ENCODE measurements at regions not wholly inside any gene's neighbourhood (a gene's known extent, or its start where the extent isn't known, plus 50 kb on each side); places are given as distances from the start of the nearest gene placed in this dataset.

DNA sequence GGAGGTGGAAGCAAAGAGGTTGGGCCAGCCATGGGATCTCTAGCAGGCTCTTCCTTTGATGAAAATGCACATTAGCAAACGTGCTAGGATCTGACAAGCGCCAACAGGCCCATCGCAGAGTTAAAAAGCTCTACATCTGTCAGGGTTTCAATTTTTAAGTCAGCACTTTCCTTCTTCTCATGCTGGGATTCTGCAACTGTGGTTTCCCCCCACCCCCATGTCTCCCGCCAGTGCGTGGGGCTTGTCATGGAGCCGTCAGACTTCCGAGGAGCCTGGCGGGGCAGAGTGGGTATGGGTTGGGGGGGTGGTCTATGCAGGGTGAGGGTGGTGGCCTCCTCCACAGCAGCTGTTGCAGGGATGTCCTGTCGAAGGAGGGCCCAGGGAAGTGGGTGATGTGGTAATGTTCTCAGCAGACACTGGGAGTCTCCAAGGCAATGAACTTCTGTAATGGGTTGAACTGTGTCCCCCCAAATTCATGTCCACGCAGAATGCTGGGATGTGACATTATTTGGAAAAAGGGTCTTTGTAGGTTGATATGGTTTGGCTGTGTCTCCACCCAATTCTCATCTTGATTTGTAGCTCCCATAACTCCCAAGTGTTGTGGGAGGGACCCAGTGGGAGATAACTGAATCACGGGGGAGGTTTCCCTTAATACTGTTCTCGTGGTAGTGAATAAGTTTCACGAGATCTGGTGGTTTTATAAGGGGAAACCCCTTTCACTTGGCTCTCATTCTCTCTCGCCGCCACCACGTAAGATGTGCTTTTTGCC is 115.2 kb upstream of the MAP1LC3B2 start:
- no peak overlapping the region for H3K27ac ChIP-seq (ENCODE audit: low read depth in 1 of 2, low read length in 2 of 2)
- H3K27me3 ChIP-seq (ENCODE audit: control insufficient read depth in 4 of 4, insufficient read depth in 4 of 4, low read length in 3 of 4): no peaks in the 10 kb centered on the region
- H3K36me3 ChIP-seq (ENCODE audit: control insufficient read depth in 4 of 4, insufficient read depth in 3 of 4, low read depth in 1 of 4, low read length in 3 of 4): no peaks in the 10 kb centered on the region
- H3K9ac ChIP-seq (ENCODE audit: low read depth in 1 of 2, low read length in 2 of 2): no peak overlapping the region
- no peaks in the 10 kb centered on the region for H3K9me3 ChIP-seq (ENCODE audit: control insufficient read depth in 4 of 4, low read length in 3 of 4)
- H3K4me3 ChIP-seq (ENCODE audit: low read depth in 1 of 3, low read length in 3 of 3): no peak overlapping the region
- no peak for DNase-seq (ENCODE audit: low spot score)
- H3K4me1 ChIP-seq (ENCODE audit: control insufficient read depth in 4 of 4, insufficient read depth in 4 of 4, low read length in 3 of 4): peaks cover 0 to 4% (median 0%) of the 10 kb centered on the region in 4 donors
- no peak for TF ChIP-seq GABPA (IDR thresholded peaks at IDR 0.05 in 1 of 2, conservative IDR thresholded peaks at IDR 0.05 in 1 of 2)
- no peak for TF ChIP-seq SP1 (IDR thresholded peaks at IDR 0.05)
- no peak for TF ChIP-seq TAF1 (conservative IDR thresholded peaks at IDR 0.05)
- TF ChIP-seq FOXA1 (IDR thresholded peaks at IDR 0.05): no peak
- 84% methylated on average over 16 of the region's 16 CpGs for WGBS

DNA sequence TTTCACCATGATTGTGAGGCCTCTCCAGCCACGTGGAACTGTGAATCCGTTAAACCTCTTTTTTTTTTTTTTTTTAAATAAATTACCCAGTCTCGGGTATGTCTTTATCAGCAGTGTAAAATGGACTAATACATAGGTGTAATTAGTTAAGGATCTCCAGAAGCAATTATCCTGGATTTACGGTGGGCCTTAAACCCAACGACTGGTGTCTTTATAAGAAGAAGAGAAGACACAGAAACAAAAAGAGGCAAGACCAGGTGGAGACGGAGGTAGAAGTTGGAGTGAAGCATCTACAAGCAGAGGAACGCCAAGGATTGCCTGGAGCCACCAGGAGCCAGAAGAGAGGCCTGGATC is 114.6 kb upstream of the MAP1LC3B2 start:
- no peaks in the 10 kb centered on the region for H3K27me3 ChIP-seq (ENCODE audit: control insufficient read depth in 4 of 4, insufficient read depth in 4 of 4, low read length in 3 of 4)
- H3K9ac ChIP-seq (ENCODE audit: low read depth in 1 of 2, low read length in 2 of 2): no peak overlapping the region
- DNase-seq (ENCODE audit: low spot score): no peak
- WGBS: 89% methylated on average over 7 of the region's 7 CpGs
- peaks cover 0 to 4% (median 0%) of the 10 kb centered on the region in 4 donors for H3K4me1 ChIP-seq (ENCODE audit: control insufficient read depth in 4 of 4, insufficient read depth in 4 of 4, low read length in 3 of 4)
- H3K4me3 ChIP-seq (ENCODE audit: low read depth in 1 of 3, low read length in 3 of 3): no peak overlapping the region
- no peaks in the 10 kb centered on the region for H3K36me3 ChIP-seq (ENCODE audit: control insufficient read depth in 4 of 4, insufficient read depth in 3 of 4, low read depth in 1 of 4, low read length in 3 of 4)
- TF ChIP-seq, protein P1, sequence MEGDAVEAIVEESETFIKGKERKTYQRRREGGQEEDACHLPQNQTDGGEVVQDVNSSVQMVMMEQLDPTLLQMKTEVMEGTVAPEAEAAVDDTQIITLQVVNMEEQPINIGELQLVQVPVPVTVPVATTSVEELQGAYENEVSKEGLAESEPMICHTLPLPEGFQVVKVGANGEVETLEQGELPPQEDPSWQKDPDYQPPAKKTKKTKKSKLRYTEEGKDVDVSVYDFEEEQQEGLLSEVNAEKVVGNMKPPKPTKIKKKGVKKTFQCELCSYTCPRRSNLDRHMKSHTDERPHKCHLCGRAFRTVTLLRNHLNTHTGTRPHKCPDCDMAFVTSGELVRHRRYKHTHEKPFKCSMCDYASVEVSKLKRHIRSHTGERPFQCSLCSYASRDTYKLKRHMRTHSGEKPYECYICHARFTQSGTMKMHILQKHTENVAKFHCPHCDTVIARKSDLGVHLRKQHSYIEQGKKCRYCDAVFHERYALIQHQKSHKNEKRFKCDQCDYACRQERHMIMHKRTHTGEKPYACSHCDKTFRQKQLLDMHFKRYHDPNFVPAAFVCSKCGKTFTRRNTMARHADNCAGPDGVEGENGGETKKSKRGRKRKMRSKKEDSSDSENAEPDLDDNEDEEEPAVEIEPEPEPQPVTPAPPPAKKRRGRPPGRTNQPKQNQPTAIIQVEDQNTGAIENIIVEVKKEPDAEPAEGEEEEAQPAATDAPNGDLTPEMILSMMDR (IDR thresholded peaks at IDR 0.05; ENCODE audit: low read depth, low read length, missing input control): no peak
- TF ChIP-seq GABPA (IDR thresholded peaks at IDR 0.05 in 1 of 2, conservative IDR thresholded peaks at IDR 0.05 in 1 of 2): no peak
- TF ChIP-seq NR2F2 (IDR thresholded peaks at IDR 0.05): no peak
- TF ChIP-seq, protein P2, sequence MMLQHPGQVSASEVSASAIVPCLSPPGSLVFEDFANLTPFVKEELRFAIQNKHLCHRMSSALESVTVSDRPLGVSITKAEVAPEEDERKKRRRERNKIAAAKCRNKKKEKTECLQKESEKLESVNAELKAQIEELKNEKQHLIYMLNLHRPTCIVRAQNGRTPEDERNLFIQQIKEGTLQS (IDR thresholded peaks at IDR 0.05): no peak
- no peaks in the 10 kb centered on the region for H3K9me3 ChIP-seq (ENCODE audit: control insufficient read depth in 4 of 4, low read length in 3 of 4)
- no peak overlapping the region for H3K27ac ChIP-seq (ENCODE audit: low read depth in 1 of 2, low read length in 2 of 2)

DNA sequence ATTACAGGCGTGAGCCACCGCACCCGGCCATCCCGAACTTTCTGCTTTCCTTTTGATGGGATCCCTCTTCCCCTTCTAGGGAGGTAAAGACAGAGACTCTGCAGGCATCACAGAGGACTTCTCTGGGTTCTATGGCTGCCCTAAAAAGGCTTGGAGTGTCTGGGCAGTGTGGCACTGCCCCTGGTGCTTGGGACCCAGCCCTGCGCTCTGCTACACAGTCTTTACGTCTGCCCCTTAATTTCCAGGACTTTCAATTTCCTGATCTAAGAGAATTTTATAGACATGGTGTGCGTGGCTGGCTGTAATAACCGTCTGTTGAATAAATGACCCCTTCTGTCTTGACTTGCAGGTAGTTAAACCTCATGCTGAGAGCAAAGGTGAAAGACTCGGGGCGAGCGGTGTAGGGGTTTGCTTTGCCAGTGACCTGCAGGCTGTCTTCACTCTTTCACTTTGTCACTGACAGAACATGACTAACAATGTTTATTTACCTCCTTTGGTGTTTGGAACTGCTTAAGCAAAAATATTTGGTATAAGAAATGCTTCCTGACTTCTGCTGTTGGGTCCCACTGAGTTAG is 110.9 kb upstream of the MAP1LC3B2 start:
- H3K27ac ChIP-seq (ENCODE audit: low read depth in 1 of 2, low read length in 2 of 2): no peak overlapping the region
- 68% methylated on average over 11 of the region's 11 CpGs for WGBS

More for the DNA sequence above, 110.9 kb upstream of the MAP1LC3B2 start:
- peaks cover 0 to 4% (median 0%) of the 10 kb centered on the region in 4 donors for H3K4me1 ChIP-seq (ENCODE audit: control insufficient read depth in 4 of 4, insufficient read depth in 4 of 4, low read length in 3 of 4)
- no peak for DNase-seq (ENCODE audit: low spot score)
- H3K9me3 ChIP-seq (ENCODE audit: control insufficient read depth in 4 of 4, low read length in 3 of 4): no peaks in the 10 kb centered on the region
- H3K9ac ChIP-seq (ENCODE audit: low read depth in 1 of 2, low read length in 2 of 2): no peak overlapping the region
- H3K27me3 ChIP-seq (ENCODE audit: control insufficient read depth in 4 of 4, insufficient read depth in 4 of 4, low read length in 3 of 4): no peaks in the 10 kb centered on the region
- no peak overlapping the region for H3K4me3 ChIP-seq (ENCODE audit: low read depth in 1 of 3, low read length in 3 of 3)
- H3K36me3 ChIP-seq (ENCODE audit: control insufficient read depth in 4 of 4, insufficient read depth in 3 of 4, low read depth in 1 of 4, low read length in 3 of 4): no peaks in the 10 kb centered on the region
- TF ChIP-seq RXRA (IDR thresholded peaks at IDR 0.05) (peak in 1 of 2 donors; percentile 11), HNF4A (conservative IDR thresholded peaks at IDR 0.05) (peak in 1 of 2 donors; percentile 20), RAD21 (IDR thresholded peaks at IDR 0.05) (peak in 1 of 2 donors; percentile 16)
- TF ChIP-seq, protein P3, sequence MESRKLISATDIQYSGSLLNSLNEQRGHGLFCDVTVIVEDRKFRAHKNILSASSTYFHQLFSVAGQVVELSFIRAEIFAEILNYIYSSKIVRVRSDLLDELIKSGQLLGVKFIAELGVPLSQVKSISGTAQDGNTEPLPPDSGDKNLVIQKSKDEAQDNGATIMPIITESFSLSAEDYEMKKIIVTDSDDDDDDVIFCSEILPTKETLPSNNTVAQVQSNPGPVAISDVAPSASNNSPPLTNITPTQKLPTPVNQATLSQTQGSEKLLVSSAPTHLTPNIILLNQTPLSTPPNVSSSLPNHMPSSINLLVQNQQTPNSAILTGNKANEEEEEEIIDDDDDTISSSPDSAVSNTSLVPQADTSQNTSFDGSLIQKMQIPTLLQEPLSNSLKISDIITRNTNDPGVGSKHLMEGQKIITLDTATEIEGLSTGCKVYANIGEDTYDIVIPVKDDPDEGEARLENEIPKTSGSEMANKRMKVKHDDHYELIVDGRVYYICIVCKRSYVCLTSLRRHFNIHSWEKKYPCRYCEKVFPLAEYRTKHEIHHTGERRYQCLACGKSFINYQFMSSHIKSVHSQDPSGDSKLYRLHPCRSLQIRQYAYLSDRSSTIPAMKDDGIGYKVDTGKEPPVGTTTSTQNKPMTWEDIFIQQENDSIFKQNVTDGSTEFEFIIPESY (IDR thresholded peaks at IDR 0.05): no peak
